Epidermal melanocyte (primary cell): ENCODE measurements at regions not wholly inside any gene's neighbourhood (a gene's known extent, or its start where the extent isn't known, plus 50 kb on each side); places are given as distances from the start of the nearest gene placed in this dataset.

Experiments
- DNase-seq: peaks from one replicate; pipeline ENCODE4 v3.0.0; 2011; ENCODE audit warnings: low spot score; ENCODE audit not compliant: insufficient read length

DNA sequence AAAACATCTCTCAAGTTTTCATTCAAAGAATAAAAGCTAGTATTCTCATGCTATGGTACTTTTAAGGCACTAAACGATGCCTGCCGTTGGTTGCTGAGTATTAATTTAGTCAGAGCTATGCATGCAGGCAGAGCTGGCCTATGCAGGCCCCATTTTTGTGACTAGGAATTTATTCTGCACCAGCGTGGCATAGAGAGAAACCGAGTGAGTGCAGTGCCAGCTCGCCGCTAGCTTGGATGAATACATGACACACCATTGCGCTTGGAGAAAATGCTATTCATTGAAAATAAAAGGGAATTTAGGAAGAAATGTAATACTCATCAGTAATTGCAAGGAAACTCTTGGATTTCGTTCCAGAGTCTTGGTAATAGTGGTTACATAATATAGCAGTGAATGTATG lies 231.6 kb upstream of the RBFOX1 start:
- DNase-seq, result no peak

DNA sequence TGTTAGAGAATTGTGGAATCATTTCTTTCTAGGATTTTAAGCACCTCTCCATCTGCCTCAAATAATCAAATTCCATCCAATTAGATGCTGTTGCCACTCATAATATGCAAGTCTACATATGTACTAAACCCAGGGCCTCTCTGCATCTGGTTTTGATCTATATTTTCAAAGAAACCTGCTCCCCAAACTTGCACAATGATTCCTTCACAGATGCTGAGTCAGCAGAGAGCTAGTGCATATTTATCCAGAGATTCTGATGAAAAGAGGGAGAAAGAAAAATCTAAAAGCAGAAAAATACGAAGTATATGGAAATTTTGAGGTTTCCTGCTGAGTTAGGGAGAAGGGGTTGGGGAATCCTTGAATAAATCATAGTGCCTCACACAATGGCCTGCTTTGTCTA lies 235.1 kb upstream of the RBFOX1 start:
- DNase-seq, result no peak

DNA sequence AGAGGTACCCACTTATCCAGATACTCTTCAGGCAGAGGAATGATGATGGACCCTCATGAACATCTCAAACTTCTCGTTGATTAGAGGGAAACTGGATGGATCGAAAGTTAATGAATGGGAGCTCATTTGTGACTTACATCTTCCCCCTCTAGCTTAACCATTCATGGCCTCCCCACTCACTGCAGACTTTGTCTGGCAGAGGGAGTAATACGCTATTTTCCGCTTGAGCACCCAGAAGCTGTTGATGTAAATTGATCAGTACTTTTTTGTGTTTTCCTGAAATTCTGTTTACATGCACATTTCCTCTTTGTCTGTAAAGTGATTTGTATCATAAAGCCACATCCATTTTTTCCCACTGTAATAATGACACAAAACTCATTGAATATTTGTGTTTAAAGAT lies 239.1 kb upstream of the RBFOX1 start:
- no peak for DNase-seq

DNA sequence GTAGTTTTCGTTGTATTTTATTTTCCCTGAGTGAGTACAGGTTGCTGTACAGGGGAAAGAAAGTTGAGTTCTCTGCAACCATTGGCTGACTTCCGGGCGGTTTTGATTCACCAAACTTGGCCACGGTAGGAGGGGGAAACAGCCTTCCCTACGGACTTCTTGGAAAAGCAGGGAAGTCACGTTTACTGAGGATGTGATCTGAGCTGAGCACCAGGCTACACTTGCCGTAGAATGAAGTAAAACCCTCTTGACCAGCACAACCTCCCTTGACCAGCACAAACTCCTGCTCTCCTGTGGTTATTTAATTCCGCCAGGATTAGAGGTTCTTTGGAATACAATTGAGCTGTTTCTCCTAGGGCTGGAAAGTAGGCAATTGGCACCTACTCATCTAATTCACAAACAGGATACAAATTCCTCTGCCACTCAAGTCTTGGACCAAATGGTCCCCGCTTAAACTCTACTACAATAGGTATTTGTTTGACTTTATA lies 242.0 kb upstream of the RBFOX1 start:
- DNase-seq, result no peak

DNA sequence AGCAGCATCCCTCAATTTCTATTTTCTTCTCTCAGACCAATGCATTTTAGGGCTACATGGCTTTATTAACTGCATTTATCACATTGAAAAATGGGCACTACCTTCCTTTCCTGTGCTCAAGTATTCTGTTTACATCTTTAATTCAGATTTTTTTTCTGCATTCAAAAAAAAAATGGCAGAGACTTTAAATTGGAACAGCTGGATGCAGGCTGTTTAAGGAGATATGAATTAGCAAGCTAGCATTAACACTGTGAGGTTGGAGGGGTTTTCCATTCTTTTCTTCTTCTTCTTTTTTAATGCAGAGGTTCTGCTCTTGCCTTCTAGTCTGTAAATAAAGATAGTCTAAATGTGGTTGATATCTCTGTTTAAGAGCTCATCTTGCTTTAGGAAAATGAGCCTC lies 242.9 kb upstream of the RBFOX1 start:
- no peak for DNase-seq

DNA sequence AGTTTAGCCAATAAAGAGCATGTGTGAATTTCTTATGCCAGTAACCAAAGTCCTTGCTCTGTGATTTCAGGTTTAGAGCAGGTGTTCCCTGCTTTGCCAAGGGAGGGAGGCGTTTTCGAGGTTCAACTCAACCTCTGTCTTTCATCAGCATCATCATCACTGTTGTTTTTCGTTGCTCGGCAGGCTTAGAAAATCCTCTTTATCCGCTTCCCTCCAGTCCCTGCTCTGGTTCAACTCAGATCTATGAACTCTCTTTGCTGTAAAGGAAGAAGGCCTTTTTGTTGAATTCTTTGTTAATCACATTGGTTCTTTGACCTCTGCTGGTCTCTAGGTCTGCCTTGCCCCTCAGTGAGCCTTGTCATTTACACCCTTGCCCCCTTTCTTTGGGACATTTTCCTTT lies 243.9 kb upstream of the RBFOX1 start:
- DNase-seq, result no peak

DNA sequence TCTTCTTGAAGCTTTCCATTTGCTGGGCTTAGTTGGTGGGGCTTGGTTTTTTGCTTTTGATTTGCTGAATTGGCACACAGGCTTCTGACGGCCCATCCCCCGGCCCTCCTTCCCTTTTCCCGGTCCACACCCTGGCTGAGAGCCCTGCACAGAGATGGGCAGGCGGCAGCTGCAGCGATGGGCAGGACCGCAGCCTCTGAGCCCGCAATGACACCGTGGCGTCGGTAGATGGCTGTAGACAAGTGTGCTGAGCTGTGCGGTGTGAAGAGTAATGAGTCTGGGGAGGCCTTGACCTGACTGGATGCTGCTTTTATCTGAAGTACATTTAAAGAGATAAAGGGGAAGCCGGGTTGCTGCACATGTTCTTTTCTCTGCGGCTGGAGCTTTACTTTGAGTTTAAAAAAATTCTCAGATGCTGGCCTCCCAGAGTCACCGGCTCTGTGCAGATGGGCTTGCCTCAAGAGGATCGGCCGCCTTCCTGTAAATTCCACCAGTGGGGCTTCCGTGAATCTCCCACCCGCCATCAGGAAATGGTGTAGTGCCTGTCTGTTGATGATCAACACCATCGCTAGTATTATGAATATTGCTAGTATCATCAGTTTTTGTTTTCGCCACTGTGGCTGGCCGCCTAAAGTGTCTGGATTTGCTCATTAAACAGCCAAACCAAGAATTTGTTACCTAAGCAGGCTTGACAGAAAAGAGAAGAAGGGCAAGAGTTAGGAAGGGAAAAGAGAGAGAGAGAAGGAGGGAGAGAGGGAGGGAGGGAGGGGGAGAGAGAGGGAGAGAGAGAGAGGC lies 245.6 kb upstream of the RBFOX1 start:
- DNase-seq, result no peak

DNA sequence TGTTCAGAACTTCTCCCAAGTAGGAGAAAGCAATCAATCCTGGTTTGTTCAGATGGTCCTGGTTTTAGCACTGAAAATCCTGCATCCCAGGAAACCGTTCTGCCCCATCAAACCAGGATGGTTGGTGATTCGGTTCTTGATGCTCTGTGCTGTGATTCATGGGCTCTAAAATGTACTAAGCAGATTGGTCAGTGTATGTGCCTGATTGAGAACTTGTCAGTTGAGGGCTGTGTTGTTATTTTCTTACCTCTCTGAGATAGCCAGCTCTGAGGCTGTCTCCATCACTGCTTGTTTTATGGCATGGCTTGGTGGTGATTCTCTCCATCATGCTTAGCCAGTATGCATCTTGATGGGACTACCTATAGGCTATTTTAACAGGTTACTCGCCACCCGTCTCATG lies 246.9 kb upstream of the RBFOX1 start:
- no peak for DNase-seq

DNA sequence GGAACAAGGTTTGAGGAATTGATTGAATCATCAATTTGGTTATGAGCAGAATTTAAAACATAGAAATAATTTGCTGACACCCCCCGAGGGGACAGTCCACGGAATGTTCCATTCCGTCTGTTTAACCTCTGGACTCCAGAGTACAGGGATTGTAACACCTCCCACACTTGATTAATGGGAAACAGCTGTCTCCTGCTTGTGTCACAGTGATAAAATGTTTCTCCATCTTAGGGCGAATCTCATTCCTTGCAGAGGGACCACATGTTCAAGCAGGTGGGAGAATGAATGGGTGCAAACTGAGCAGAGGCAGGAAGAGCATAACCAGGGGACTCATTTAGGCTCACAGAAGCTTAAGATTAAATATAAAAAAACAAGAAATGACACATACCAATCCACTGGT lies 249.5 kb upstream of the RBFOX1 start:
- no peak for DNase-seq

DNA sequence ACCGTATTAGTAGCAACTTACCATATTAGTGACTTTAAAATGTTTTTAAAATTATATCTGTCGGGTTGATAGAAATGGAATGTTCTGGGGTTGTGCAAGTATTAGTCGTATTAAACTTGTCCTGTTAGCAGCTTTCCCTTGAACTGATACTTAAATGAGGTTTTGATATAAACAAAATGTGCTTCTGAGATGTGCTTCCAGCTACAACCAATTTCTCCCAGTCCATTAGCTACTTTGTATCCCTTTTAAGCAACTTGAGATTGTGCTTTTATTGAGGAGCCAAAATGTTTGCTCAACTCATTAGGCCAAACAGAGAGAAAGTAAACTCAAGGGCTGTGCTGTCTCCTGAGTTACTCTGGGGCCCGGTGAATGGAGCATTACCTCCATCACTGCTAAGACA lies 255.0 kb upstream of the RBFOX1 start:
- DNase-seq, result no peak

DNA sequence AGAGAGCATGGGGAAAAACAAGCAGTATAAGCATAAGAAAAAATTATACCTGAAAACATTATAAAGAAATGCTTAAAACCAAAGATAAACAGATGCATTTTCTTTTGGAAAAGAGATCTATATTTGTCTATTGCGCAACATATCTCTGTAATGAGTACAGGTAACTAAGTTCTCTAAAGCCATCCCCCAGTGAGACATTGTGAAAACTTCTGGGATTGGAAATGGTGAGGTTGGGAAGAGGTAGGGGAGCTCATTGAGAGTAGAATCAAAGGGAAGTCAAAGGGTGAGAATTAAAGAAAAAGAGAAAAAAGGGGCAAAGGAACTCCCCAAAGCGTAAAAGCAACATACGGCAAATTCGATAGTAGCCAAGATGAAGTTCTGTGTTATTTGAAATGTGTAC lies 257.9 kb upstream of the RBFOX1 start:
- DNase-seq, result no peak

DNA sequence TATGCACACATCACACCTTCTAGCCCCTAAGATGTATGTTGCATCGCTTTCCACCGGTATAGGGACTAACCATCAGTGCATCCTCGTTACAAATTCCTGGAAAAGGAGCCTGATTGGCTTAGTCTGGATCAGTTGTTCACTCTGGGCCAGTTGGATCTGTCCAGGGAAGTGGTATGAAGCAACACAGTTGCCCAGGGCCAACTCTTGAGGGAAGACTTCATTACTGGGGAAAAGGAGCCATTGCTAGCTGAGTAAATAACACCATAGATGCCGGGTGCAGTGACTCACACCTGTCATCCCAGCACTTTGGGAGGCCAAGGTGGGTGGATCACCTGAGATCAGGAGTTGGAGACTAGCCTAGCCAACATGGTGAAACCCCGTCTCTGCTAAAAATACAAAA lies 275.2 kb upstream of the RBFOX1 start:
- no peak for DNase-seq

DNA sequence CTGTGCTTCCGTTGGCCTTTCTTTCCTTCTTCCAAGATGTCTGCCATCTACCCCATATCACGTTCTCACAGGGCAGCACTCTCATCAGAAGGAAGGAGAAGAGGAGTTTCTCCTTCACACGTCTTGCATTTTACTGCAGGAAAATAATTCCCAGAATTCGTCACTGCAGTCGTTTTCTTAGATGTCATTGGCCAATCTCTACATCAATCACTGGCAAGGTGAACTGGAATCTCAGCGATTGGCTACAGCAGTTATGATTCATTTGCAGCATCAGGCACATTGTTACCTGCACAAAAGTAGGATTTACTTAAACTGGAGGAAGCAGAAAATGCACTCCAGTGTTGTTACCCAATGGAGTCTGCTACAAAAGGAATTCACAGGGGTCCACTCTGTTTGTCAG lies 277.2 kb upstream of the RBFOX1 start:
- DNase-seq, result no peak

DNA sequence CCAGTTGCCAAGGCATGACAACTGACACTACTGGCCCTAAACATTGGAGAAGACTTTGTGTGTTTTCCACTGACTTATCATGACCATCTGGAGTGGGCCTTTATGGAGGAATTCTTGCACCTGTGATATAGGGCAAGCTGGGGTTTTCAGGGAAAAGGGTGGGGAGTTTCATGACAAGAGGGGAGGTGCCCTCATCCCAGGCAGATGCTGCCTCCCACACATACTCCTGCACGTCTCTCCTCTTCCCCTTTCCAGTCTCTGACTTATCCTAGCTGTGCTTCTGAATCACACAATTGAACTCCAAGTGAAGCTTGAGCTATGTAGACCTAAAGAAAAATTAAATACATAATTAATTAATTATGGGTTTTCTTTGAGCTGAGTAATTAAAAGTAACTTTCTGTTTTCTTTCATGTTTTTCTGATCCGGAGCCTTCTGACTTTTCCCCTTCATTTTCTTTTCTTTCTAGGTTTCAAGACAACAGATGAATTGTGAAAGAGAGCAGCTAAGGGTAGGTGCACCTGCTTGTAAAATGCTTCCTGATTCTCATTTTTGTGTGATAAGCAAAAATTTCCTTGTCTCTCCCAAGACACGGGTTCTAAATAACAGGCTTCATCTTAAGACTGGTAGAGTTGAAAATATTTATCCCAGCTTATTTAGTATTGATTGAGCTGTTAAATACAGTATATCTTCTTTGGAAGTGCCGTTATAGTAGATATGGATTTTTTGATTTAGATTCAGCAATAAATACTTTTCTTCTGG lies 280.9 kb upstream of the RBFOX1 start:
- DNase-seq, result no peak

DNA sequence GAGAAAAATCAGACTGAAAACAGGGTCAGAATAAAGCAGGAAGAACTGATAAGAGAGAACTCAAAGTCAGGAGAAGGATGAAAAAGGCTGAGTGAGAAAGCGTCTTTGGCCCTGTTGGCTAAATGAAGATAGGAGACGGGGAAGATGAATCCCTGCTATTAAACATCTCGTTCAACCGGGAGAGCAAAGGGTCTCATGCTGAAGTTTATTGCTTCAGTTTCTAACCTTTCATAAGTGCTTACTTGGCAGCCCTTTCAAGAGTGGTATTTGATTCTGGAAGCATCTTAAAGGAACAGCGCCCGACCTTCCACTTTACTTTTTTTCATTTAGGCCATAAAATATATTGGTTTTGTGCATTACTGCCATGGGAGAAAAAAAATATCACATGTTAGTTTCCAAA lies 288.3 kb upstream of the RBFOX1 start:
- DNase-seq, result no peak

DNA sequence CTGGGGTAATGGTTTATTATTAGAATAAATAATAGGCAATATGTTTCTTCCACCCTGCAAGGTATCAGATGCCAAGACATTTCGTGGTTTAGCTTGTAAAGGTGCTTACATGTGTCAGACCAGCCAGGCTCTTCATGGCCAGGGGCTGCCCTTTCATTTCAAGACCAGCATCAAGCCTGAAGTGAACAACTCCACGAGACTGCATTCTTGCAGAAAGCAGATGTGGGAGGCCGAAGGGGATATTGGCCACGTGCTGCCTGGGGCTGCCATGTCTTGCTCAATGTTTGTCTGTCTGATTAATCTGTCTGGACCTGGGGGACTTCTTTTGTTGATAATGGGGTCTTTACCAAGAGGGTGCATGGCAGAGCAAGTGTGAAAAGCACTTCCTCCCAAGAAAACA lies 294.2 kb upstream of the RBFOX1 start:
- no peak for DNase-seq

DNA sequence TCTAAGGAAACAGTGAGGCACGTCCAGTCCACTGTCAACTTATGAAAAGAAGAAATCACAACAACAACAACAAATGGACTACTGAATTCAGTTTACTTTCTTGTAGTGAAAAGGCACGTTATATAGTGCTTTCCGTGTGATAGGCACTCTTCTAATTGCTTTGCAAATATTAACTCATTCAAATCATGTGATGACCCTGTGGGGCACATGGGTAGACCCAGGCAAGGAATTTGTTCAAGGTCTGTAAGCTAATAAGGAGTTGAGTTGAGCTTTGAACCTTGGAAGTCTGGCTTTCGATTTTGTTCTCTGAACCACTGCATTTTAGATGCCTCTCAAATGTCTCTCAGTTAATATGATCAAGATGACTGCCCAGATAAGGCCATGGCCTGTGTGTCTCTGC lies 295.1 kb upstream of the RBFOX1 start:
- no peak for DNase-seq

DNA sequence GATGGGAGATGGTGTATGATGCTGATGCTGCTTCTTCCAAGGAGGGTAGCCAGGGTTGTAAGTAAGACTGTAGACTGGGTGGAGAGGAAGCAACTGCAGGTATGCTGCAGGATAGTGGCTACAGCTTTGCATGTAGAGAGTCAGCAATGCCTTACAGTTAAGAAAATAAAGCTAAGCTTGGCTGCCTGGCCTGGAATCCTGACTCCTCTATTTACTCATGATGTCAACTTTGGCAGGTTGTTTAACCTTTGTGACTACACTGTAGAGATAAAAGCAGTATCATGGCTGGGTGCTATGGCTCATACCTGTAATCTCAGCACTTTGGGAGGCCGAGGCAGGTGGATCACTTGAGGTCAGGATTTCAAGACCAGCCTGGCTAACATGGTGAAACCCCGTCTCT lies 301.6 kb upstream of the RBFOX1 start:
- DNase-seq, result no peak

DNA sequence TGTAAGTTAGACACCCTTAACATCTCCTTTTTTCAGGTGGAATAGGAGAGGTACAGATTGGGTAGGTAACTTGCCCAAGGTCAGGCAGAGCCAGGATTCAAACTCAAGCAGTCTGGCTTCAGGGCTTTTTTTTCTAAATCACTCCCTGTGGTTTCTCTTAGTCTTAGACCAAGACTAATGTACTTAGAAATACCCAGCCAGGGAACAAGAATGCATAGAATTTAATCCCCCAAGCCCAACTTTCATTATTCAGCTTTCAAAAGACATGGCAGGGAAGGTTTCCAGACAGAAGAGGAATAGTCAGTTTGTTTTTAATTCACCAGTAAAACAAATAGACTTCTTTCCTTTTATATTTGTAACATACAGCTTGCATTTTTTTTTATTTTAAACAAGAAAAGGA lies 305.2 kb upstream of the RBFOX1 start:
- no peak for DNase-seq

DNA sequence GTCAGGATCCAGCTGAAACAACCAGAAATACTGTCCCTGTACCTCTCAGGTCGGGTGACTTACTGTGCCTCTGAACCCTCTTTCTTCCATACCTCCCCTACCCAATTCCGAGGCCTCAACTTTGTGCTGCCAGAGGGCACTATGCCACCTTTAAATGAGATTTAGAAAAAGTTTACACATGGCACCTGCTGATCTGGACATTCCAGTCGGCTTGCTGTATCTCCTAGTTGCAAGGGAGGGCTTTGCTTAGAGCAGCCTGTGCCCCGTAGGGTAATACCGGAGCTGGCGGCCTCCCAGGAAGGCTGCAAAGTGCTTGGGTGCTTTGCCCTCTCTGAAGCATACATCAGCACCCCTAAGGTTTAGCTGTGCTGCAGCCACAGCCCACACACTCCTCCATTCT lies 306.0 kb upstream of the RBFOX1 start:
- DNase-seq, result no peak

DNA sequence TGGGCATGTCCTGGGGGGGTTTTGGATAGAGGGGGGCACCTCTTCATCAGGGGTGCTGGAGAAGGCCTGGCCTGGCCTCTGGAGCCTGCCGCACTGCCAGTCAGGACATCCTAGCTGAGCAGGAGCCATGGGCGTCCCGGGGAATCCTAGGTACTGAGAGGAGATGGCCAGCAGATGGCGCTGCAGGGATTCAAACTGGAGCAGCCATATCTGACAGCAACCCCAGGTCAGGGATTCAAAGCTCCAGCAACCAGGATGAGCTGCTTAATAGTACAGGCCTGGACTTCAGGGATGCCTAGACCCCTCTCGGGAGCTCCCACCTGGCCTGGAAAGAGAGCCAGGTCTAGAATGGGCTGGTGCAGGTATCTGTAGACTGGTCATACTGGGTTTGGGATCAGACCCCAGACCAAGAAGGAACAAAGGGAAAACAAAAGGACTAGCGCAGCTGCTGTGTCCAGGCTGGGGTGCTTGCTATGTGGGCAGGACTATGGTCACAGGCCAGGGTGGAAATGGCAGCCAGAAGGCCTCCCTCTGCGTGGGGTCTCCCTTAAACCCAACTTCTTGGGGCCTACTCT lies 306.9 kb upstream of the RBFOX1 start:
- no peak for DNase-seq

DNA sequence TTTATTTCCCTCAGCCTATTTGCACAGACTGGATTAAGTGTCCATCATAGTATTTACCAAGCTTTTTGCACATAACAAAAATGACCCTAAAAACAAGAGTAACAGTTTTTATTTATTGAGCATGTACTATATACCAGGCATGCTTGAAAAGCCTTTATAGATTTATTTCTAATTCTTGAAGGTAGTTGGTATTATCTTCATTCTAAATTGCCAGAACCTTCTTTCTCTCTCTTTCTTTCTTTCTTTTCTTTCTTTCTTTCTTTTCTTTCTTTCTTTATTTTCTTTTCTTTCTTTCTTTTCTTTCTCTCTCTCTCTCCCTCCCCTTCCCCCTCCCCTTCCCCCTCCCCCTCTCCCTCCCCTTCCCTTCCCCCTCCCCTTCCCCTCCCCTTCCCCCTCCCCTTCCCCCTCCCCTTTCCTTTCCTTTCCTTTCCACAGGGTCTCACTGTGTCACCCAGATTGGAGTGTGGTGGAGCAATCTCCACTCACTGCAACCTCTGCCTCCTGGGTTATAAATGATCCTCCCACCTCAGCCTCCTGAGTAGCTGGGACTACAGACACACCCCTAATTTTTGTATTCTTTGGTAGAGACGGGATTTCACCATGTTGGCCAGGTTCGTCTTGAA lies 310.9 kb upstream of the RBFOX1 start:
- DNase-seq, result no peak
